Activated naive CD8-positive, alpha-beta T cell treated with anti-CD3 and anti-CD28 coated beads, Interleukin-2, amount 50 U/mL, for 16 hours (primary cell): ENCODE measurements at regions not wholly inside any gene's neighbourhood (a gene's known extent, or its start where the extent isn't known, plus 50 kb on each side); places are given as distances from the start of the nearest gene placed in this dataset.
"Not testable (repeated sequence)": the region's sequence is repeated elsewhere in the genome, so short reads cannot be mapped to it uniquely, and the experiment has no call there.

ENCODE experiments used
- DNase-seq: peaks from one replicate; pipeline ENCODE4 v3.0.0-alpha.2; 2020; ENCODE audit warnings: low read depth, low spot score

DNA sequence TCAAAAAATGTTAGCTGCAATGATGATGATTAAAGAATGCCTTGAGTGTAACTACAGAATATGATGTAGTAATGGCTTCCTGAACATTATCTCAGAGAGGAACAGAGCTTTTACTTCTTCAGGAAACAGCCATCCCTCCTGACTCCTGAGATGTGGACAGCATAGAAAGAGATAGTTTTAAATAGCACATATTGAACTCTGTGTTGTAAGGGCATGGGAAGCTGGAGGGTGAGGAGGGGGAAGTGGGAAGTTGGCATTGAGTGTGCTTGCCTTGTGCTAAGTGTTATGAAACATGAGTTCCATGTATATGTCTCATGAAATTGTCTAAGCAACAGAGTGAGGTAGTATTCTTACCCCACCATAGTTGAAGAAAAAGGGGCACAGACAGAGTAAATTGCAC lies 161.5 kb upstream of the SLC28A3 start:
- no peak for DNase-seq

DNA sequence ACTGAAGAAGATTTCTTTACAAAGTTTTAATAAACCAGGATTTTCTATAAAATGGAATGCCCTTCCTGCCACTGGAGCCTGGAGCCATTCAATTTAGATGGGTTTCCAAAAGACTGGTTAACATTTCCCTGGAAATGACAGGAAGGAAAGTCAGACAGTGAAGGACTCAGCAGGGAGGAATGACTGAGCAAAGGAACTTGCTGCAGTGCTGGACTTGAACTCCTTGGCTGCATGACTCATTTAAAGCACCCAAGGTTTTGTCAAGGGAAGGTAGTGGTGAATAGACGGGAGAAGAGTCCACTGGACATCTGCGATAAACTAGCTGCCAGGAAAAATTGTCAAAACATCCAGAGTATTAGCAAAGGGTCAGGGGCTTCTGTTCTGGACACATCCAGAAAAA lies 163.8 kb upstream of the SLC28A3 start:
- no peak for DNase-seq

DNA sequence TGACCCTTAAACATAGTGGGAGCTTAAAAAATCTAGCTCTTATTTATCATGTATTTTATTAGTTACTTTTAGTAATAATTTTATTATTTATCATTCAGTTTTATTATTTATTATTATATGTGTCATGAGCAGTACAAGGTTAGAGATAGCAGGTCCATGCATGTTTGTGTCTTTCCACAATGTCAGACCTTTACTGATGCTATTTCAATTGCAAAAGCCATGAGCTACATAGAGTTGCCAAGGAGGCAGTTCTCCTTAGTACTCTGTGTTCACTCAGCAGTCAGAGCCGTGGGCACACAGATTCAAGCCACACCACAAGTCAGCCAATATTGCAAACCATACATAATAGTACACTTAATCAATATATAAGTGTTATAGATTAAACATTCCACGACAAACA lies 157.9 kb upstream of the NTRK2 start:
- DNase-seq = no peak

DNA sequence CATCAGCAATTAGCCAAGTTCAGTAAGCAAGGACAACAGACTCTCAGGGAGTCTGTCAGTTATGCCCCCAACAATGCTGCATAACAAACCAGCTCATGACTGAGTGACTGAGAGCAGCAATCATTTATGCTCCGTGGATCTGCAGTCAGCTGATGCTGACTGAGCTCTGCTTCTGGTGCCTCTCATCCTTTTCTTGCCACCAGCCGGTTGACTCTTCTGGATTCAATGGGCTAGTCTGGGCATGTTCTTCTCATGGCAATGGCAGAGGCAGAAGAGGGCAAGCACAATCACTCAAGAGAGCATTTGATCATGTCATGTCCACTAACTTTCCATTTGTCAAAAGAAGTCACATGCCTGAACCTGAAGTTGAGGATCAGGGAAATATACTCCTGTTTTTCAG lies 157.0 kb upstream of the NTRK2 start:
- DNase-seq = no peak

DNA sequence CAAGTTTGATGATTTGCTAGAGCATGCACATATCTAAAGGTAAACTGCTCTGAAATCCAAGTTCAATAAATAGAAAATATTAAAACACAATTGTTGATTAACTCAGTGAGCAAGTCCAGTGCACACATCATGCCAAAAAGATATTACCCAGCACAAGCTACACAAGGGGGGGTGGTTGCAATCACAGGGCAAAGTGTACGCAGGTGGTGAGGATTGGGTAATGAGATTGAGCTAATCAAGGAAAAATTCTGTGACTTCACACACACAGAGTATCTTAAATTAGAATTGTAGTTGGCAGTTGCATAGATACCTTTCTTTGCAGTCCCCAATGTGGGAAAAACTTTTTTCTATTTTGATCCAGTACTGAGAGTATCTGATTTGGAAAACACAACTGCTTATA lies 156.1 kb upstream of the NTRK2 start:
- no peak for DNase-seq

DNA sequence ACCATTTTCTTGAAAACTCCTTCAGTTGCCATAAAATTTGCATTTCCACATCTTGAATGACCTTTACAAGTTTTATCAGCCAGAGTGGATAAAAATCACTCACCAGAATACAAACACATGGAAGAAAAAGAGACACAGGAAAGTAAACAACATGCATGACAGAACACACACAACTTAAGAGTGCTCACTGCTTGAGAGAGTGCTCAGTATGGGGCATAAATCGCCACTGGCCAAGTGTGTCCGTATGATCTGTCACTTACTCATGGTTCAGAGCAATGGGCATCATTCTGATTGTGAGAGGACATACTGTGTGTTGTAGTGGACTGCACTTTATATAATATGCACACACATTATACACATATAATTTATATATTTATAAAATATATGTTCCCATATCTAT lies 155.6 kb upstream of the NTRK2 start:
- no peak for DNase-seq

DNA sequence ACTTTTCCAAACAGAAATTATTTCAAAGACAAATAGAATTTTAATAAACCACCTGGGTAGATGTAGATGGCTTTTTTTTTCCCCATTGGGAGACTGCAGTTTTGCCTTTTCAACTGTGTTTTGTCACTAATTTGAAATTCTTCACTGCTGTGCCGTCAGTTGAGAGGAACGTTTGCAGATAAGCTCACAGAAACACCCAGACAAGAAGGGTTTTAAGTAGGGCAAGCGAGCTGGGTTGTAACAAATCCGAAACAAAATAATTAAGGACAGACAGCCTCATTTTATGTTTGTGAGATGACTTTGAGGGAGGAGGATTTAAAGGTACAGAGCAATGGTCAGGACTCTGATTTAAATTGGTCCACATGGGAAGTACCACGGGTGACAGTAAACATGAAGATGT lies 155.1 kb upstream of the NTRK2 start:
- DNase-seq = no peak

DNA sequence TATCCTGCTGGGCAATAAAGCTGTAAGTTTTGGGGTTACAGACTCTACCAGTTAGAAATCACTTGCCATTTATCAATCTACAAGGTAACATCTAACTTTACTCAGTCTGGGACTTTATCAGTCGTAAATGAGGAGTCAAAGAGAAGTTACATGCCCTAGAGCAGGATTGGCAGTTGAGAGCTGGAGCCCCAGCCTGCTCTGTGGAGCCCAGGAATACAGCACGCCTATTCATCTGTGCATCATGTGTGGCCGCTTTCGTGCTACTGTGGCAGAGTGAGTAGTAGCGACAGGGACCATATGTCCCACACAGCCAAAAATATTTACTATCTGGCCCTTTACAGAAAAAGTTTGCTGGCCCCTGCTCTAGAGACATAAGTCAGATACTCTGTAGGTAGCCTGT lies 152.5 kb upstream of the NTRK2 start:
- DNase-seq = no peak

DNA sequence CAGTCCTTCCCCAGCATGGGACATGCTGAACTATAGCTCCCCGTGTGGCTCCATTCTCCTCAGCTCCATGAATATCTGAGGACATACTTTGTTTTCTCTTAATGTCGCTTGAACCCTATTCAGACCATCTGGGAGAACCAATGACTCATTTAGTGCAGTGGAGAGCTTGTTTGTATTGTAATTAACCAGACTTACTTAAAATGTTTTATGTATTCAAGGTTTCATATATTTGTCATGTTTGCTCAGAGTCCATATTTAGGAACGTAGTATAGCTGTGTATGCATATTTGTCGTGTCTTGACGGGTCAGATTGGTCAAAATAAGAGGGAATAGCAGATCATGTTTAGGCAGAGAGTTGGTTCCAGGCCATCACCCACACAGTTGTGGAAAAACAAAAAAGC lies 150.1 kb upstream of the NTRK2 start:
- no peak for DNase-seq

DNA sequence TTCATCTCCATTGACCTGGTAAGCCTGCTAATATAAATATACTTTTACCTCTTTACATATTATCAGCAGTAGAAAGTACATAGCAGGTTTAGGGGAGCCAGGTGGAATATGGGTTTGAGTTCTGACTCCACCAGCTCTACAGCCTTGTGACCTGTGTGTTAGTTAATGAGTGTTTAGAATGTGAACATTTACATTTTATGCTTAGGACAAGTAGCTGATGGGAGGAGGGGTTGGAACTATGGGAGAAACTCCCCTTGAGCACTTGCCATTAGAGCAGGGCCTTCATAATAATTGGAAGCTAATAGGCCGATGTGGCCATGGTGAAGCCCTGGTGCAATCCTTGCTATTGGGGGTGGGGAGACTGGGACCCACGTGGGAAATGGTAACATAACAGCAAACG lies 148.3 kb upstream of the NTRK2 start:
- DNase-seq = no peak

DNA sequence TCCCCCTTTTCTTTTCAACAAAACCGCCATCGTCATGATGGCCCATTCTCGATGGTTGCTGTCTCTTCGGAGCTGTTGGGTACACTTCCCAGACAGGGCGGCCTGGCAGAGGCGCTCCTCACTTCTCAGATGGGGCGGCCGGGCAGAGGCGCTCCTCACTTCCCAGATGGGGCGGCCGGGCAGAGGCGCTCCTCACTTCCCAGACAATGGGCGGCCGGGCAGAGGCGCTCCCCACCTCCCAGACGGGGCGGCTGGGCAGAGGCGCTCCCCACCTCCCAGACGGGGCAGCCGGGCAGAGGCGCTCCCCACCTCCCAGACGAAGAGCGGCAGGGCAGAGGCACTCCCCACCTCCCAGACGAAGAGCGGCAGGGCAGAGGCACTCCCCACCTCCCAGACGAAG lies 143.3 kb upstream of the NTRK2 start:
- DNase-seq = not testable (repeated sequence)

DNA sequence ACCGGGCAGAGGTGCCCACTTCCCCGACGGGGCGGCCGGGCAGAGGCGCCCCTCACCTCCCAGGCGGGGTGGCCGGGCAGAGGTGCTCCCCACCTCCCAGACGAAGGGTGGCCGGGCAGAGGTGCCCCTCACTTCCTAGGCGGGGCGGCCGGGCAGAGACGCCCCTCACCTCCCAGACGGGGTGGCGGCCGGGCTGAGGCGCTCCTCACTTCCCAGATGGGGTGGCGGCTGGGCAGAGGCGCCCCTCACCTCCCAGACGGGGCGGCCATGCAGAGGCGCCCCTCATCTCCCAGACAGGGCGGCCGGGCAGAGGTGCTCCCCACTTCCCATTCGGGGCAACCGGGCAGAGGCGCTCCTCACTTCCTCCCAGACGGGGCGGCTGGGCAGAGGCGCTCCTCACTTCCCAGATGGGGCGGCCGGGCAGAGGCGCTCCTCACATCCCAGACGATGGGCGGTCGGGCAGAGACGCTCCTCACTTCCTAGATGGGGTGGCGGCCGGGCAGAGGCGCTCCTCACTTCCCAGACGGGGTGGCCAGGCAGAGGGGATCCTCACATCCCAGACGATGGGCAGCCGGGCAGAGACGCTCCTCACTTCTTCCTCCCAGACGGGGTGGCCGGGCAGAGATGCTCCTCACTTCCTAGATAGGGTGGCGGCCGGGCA lies 142.3 kb upstream of the NTRK2 start:
- not testable (repeated sequence) for DNase-seq

DNA sequence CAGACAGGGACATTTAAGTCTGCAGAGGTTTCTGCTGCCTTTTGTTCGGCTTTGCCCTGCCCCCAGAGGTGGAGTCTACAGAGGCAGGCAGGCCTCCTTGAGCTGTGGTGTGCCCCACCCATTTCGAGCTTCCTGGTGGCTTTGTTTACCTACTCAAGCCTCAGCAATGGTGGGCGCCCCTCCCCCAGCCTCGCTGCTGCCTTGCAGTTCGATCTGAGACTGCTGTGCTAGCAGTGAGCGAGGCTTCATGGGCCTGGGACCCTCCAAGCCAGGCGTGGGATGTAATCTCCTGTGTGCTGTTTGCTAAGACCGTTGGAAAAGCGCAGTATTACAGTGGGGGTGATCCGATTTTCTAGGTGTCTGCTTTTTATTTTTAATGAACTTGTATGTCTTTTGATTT lies 133.6 kb upstream of the NTRK2 start:
- not testable (repeated sequence) for DNase-seq

DNA sequence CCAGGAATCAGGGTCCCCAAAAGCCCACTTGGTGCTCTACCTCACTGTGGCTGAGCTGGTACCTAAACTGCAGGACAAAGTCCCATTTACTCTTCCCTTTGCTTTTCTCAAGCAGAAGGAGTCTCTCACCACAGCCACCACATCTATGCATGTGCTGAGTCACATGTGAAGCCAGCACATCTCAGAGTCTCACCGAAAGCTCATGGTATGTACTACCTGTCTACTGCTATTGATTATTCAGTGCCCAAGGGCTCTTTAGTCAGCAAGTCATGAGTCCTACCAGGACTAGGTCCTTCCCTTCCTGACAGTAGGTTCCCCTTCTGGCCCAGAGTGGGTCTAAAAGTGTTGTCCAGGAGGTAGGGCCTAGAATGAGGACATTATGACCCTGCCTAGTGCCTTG lies 130.7 kb upstream of the NTRK2 start:
- no peak for DNase-seq

DNA sequence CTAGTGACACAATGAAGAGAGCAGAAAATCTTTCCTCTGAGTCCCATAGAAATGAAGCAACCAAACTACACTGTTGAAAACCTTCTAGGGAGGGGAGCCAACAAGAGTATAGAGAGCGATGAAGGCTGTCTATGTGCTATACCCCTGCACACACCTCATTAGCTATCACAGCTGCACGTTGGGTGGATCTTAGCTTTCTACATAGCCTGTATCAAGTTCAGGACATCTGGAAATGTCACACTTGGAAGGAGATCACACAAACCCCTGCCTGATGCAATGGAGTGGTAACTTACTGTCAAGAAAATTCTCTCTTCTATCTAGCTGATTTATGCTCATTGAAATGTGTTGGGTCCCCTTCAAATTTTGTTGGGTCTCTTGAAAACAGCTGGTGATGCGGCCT lies 127.0 kb upstream of the NTRK2 start:
- no peak for DNase-seq

DNA sequence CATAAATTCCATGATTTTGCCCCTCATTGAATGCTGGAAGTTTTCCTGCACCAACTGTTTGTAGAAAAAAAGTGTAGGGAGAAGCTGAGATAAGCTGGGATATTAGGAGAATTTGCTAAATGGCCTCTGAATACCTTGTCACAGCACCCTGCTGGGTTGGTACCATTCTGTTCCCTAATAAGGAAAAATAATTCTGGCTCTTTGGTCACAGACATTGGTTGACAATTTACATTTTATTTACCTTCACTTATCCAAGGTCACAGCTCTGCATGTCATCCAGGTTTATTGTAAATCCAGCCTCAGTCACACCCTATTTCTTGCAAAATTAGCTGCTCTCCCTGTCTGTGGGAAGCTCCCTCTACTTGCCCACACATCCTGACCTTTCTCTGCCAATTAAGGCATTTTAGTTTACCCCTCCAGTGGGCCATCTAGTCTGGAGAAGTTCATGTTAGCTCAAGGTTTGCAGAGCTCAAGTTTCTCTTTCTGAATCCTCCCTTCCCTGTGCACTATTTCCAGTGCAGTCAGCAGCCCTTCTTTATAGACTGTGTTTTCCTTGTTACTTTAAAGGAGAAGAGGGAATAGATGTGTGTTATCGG lies 115.4 kb upstream of the NTRK2 start:
- no peak for DNase-seq

DNA sequence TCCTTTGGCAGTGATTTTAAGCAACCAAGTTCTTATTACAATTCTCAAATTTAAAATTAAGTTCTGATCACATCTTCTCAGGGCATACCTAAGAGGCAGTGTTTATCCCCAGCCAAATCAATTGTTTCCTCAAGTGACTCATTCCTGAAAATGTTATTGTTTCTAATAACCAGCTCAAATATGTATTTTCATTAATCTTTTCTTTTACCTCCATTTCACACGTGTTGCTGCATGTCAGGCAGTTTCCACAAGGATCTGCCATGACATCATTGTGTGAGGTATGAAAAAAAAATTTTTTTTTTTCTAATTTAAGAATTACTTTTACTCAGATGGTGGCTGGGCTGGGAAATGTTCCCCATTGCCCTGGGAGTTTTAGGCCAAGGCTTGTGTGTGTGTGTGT lies 113.0 kb upstream of the NTRK2 start:
- DNase-seq = no peak

DNA sequence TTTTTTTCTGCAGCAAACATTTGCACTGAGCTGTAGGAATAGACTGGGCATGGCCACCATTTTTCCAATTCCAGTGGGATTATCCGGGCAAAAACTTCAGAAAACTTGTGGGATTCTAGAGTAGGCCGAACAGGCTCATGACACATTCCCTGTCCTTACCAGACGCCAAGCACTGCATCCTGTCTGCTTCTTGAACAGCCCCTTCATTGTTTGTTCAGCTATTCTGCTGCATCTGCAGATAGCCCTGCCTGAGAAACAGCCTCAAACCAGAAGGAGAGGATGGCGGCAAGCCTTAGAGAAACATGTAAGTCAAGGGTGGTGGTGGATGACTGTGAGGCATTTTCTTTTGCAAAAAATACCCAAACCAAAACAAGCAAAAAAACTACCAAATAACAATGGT lies 111.8 kb upstream of the NTRK2 start:
- no peak for DNase-seq

DNA sequence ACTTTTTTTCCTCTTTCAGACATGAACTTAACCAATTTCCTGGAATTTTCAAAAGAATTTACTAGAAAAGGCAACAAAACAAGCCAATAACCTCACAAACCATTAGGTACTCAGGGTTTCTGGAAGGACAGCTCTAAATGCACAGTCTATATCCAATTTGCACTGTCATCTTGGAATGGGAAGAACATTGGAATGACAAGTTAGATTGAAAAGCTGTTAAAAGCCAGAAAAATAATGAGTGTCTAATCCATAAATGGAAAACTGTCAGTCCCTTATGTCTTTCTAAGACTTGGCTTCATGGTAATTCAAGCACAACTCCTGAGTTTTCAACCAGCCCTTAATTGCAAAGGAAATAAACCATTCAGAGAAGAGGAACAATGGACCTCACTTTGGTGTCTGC lies 105.8 kb upstream of the NTRK2 start:
- DNase-seq = no peak

DNA sequence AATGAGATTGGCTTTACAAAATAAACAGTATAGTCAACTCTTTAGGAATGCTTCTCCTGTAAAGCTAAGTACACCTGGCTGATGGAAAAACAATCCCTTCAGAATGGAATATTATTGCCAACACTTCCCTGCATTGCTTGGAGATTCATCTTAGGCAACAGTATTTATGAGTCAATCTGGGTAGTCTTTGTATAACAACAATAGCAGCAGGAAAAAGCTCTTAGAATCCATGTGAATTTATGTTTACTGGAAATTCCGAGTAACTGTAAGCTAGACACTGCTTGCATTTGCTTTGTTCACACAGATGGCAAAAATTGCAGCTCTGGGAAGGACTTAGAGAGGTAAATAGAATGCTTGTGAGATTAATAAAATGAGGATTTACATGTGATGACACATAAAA lies 101.7 kb upstream of the NTRK2 start:
- no peak for DNase-seq

DNA sequence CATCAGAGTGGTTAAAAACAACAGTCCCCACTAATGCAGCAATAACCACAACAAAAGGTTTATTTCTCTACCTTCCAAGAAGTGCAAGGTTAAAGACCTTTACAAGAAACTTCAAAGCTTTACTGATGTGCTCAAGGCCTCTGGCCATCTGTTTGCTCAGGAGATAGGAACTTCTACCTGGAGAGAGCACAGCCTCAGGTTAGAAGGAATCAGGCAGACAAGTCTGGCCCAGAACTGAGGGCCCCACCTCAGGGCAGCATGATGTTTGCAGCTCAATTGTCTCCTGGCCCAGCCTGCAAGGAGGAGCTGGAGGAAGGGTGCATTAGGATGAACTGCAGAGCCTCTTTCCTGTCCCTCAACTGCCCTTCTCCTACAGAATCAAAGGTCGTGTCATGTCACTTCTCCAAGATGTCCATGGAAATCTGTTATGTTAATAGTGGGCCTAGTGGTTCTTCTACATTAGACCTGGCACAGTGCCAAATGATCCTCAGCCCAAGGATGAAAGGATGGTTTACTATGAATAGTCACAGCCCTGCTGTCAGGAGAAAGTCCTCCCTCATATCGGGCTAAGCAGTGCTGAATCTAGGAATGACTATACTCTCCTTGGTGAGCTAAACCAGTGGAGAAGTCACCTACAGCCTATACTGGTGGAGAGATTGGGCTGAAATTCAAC lies 98.9 kb upstream of the NTRK2 start:
- DNase-seq = no peak

DNA sequence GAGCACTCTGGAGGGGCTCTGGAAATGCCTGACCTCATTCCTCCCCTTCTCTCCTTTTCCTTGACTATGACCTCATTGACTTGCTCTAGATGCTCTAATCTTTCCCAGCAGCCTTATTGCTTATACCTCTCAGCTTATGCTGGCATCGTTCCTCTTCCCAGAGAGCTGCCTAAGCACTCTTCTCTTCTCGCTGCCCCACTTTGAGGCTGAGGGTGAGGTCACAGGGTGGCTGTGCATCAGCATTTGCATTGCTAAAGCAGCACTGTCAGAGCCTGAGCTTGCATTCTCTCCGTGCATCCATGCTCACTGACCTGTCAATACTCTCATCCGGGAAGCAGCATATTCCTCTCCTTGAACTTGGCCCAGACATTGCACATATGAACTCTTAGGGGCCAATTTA lies 96.4 kb upstream of the NTRK2 start:
- no peak for DNase-seq

DNA sequence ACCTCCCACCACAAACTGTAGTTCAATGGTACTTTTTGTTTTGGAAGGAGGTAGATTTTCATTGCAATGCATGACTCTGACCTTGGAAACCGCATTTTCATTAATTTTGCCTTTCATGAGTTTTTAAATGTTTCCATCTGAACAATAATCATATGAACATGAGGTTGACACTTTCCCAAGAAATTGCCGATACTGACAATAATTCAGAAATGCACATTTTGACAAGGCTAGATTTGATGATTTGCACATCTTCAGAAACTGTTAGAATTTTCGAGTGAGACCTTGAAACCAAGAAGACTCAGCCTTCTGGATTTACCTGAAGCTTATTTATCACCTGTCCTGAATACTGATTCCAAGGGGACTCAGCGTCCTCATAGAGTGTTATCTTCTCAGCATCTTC lies 93.8 kb upstream of the NTRK2 start:
- no peak for DNase-seq
